ENCODE measurements at regions not wholly inside any gene's neighbourhood (a gene's known extent, or its start where the extent isn't known, plus 50 kb on each side); places are given as distances from the start of the nearest gene placed in this dataset.

- DNase-seq, result no peak
These were observed 282.6 kb downstream of the ELAVL2 start for GRCh38 chr9:23543419-23543818.

GRCh38 chr9:23545728-23546127, 280.3 kb downstream of the ELAVL2 start:
- DNase-seq, result no peak

DNA sequence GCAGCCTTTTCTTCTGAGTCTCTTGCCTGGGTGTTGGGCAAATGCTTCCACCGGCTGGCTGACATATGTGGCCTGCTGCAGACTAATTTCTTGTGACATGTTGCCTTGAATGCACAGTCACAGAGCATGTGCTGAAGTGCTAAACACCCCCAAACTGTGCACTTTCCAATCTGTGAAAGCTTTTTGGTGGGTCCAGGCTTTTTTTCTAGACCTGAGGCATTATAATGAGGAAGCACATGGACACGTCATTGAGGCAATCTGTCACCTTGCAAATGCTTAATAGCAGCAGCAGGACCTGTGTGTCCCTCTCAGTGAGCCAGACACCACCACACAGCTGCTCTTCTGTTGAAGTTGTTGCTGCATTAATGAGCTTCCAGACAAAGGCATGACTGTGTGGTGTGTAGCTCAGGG, 274.7 kb downstream of the ELAVL2 start:
- peak; percentile 70 for DNase-seq

DNA sequence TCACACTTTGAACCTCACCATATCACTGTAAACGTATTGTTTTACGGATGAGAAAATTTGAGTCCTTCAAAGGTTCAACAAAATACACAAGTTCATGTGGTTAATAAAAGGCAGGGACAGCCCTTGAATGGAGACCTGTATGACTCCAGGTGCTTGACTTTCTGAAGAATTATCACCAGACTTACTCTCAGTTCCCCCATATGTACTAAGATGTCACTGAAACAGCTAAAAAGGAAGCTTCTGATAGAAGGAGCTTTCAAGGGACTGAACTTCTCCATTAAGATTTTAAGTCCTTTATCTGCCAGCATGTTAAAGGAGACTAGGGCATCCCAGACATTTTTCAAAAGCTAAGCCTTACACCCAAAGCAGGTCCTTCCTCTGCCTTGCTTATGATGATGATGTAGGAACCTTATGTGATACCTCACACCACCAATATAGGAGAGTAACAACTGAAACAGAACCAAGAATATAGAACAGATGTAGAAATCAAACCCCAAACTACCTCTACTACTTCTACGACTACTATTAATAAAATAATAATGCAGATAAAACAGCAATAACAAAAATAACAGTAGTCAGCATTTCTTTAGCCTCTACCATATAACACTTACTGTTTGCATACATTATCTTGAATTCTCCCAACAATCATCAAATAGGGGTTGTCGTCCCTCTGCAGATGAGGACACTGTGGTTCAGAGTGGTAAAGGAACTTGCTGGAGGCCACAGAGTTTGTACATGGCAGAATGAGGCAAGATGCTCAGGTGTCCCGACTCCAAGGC, 273.9 kb downstream of the ELAVL2 start:
- no peak for DNase-seq

DNA sequence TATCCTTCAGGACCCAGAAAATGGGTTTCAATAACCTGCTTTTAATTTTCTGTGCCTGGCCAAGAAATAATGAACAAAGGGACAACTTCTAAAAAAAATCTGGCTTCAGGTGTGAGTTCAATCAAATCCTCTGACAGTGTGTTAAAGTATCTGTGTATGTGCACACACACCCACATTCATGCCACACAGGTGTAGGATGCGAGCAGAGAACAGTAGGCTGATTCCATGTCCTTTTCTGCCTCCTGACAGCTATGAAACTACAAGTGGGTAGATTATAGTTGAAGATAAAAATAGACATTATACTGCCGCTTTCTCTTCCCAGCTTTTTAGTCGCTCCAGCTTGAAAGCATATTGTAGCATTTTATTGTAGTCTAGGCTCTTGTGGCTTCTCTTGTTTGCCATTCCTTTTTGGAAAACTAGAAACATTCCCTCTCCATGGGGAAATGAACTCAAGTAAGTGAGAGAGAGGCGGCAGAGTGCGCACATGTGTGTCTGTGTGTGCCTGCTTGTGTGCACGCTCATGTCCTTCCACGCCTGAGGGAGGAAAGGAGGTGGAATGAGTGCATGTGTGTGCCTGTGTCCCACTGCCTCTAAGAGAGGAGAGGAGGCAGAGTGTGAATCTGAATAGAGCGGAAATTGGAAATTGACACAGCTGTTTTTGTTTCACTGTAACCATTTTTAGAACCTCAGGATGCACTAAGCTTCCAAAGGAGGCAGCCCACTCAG, 273.0 kb downstream of the ELAVL2 start:
- peak; percentile 90 for DNase-seq

GRCh38 chr9:23554686-23555085, 271.4 kb downstream of the ELAVL2 start:
- no peak for DNase-seq

GRCh38 chr9:23555851-23556250, 270.2 kb downstream of the ELAVL2 start:
- DNase-seq, result no peak

GRCh38 chr9:23556459-23556858, 269.6 kb downstream of the ELAVL2 start:
- no peak for DNase-seq

DNA sequence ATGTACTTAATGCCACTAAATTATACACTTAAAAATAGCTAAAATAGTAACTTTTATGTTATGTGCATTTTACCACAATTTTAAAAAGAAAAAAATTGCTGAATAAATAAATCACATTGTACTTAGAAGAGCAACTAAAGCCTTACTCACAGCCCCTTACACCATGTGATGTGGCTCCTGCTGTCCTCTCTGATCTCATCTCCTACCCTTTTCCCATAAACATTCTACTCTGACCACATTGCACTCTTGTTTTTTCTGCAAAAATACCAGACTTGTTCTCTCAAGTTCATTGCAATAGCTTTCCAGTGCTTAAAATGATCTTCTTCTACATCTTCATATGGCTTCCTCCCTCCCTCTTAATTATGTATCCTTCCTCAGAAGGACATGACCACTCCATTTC, 268.4 kb downstream of the ELAVL2 start:
- no peak for DNase-seq

DNA sequence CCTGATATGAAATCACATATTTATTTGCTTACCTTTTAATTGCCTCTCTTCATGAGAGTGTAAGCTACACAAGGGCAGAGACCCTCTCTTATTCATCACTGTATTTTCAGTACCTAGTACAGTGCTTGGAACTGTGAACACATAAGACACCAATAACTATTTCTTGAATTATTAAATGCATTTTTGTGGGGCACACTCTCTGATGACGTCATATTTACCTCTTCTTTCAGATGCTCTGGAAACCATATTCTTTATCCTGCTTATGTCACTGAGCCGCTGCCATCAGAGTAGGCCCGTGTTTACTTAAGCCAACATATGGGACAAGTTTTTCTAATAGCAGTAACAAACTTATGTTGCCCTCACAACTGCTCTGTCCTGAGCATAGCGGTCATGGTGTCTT, 266.5 kb downstream of the ELAVL2 start:
- no peak for DNase-seq

- peak; percentile 58 for DNase-seq
These were observed 262.5 kb downstream of the ELAVL2 start for GRCh38 chr9:23563517-23563916.

DNA sequence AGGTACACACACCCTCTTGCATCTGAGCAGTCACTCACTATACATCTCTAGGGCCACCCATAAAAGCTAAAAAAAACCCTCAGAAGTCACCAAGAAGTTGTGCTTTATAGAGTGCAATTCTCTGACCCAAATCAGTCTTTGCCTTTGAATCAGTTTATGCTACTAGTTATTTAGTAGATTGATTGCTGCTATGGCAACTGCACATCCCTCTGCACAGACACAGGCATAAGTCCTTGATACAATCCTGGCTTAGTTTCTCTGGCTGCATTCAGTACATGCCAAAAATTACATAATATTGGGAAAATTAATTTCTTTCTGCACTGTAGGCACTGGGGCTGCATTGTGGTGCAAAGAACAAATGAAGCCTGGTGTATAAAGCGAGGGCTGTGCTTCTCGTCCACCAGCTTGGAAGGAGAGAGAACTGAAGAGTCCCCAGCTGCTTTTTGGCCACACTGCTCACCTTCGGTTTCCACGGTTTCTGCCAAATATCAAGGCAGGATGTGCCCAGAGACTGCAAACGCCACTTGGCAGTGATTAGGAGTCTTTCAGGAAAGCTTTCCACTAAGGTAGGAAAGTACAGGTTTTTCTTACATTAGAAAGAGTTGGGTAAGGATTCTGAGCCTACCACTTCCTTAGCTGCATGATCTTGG, 258.4 kb downstream of the ELAVL2 start:
- no peak for DNase-seq

DNA sequence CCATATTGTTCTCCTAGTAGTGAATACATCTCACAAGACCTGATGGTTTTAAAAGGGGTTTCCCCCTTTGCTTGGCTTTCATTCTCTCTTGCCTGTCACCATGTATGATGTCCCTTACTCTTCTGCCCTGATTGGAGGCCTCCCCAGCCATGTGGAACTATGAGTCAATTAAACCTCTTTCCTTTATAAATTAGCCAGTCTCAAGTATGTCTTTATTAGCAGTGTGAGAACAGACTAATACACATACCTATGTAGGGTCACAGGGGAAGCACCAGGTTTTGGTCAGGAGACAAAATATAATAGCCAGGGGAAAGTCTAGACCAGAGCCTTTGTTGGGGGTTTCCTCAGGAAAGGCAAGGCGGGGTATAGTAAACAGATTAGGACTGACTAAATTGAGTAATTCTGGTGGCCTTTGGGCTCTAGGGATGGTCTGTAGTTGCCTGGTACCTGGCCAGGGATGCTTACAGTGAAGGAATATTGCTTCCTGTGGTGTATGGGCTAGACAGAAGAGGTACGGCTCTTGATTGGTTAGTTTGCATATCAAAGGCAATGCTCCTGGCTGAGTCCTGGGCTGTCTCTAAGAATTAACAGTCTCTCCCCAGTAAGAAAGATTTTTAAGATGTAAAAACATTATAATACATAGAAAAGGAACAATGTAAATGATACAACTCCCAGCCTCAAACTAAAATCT, 254.5 kb downstream of the ELAVL2 start:
- DNase-seq, result no peak

GRCh38 chr9:23573800-23574199, 252.2 kb downstream of the ELAVL2 start:
- DNase-seq, result no peak

DNA sequence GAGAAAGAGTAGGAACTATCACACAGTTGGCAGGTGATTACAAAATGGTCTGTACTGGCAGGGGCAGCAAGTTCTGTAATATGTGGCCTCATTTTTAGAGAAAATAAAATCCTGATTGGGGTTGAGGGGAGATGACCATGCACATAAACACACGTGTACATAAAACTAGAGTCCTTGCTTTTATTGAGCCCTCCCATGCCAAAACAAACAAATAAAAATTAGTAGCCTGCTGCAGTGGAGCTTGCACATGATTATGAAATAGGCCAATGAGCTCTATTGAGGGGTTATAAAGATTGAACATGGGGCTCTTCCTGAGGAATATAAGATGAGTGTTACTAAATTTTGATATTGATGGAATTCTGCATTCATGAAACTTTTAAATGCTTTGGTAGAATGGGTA, 248.4 kb downstream of the ELAVL2 start:
- no peak for DNase-seq

- no peak for DNase-seq
These were observed 244.1 kb downstream of the ELAVL2 start for GRCh38 chr9:23581931-23582330.

- DNase-seq, result no peak
These were observed 243.2 kb downstream of the ELAVL2 start for GRCh38 chr9:23582836-23583235.

GRCh38 chr9:23586906-23587305, 239.1 kb downstream of the ELAVL2 start:
- DNase-seq, result no peak

DNA sequence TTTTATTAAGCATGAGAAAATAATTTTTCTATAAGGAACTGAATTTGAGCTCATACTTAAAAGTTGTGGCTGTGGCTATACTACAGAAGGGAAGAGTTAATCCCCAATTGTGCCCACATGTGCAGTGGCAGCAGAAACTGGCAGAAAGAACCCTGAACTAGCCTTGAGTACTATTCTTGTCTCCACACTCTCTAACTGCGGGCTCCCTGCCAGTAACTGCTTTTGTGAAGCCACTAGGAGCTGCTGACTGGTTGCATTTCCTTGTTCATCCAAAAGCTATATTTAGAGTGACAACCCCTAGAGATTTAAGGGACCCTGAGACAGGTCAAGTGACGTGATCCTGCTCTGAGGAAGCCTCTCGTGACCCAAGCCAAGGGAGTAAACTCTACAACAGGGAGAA, 238.6 kb downstream of the ELAVL2 start:
- DNase-seq, result peak; percentile 45

DNA sequence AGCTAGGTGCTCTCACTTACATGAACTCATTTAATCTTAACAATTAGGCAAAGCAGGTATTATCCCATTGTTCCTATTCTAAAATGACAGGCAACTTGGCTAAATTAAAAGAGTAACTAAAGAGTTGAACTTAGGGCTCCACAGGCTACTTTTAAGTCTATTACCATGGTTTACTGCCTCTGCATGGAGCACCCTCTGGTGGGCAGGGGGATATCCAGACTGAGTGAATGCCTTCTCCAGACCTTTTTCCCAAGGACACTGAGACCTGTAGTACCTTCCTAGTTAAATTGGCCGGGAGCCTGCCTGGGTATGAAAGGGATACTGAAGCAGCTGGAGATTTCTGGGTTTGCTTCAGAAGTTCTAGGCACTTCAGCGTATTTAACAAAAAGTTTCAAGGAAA, 238.1 kb downstream of the ELAVL2 start:
- no peak for DNase-seq

- peak; percentile 64 for DNase-seq
These were observed 235.6 kb downstream of the ELAVL2 start for GRCh38 chr9:23590276-23591000.

- DNase-seq, result no peak
These were observed 231.6 kb downstream of the ELAVL2 start for GRCh38 chr9:23594421-23594820.
